ENCODE measurements at regions not wholly inside any gene's neighbourhood (a gene's known extent, or its start where the extent isn't known, plus 50 kb on each side); places are given as distances from the start of the nearest gene placed in this dataset.

DNA sequence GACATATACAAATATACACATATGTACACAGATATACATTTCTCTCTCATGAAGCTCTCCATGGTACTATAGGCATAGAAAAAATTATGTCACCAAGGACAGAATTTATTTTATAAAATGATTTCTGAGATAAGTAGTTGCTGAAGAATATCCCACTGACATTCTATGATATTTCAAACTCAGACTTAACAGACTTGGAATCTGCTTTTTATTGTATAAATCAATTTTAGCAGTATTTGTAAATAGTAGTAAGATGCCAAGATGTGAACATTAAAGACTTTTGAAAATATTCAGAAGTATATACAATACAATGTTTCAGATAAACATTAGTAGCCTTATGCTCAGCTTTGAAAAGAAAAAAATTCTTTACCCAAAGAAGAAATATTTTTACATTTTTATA, 107.4 kb upstream of the ARGLU1 start:
- no peak for TF ChIP-seq POLR2AphosphoS5 (IDR thresholded peaks at IDR 0.05)
- TF ChIP-seq, protein P1, sequence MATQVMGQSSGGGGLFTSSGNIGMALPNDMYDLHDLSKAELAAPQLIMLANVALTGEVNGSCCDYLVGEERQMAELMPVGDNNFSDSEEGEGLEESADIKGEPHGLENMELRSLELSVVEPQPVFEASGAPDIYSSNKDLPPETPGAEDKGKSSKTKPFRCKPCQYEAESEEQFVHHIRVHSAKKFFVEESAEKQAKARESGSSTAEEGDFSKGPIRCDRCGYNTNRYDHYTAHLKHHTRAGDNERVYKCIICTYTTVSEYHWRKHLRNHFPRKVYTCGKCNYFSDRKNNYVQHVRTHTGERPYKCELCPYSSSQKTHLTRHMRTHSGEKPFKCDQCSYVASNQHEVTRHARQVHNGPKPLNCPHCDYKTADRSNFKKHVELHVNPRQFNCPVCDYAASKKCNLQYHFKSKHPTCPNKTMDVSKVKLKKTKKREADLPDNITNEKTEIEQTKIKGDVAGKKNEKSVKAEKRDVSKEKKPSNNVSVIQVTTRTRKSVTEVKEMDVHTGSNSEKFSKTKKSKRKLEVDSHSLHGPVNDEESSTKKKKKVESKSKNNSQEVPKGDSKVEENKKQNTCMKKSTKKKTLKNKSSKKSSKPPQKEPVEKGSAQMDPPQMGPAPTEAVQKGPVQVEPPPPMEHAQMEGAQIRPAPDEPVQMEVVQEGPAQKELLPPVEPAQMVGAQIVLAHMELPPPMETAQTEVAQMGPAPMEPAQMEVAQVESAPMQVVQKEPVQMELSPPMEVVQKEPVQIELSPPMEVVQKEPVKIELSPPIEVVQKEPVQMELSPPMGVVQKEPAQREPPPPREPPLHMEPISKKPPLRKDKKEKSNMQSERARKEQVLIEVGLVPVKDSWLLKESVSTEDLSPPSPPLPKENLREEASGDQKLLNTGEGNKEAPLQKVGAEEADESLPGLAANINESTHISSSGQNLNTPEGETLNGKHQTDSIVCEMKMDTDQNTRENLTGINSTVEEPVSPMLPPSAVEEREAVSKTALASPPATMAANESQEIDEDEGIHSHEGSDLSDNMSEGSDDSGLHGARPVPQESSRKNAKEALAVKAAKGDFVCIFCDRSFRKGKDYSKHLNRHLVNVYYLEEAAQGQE (IDR thresholded peaks at IDR 0.05; ENCODE audit: borderline replicate concordance), result no peak

Data from neural cell (in vitro differentiated cells).